Sigmoid colon (tissue), 6 donors: ENCODE measurements at regions not wholly inside any gene's neighbourhood (a gene's known extent, or its start where the extent isn't known, plus 50 kb on each side); places are given as distances from the start of the nearest gene placed in this dataset.

Experiments used
- DNase-seq: peaks from one replicate; pipeline ENCODE4 v3.0.0-alpha.2; 2019
- H3K27ac ChIP-seq, 4 donors: fragments of 200-600 bp; sonication (generic); one replicate each; pipeline ENCODE4 v1.5.1; 2016 to 2019; ENCODE audit warnings: mild to moderate bottlenecking in 1 of 4
- H3K27me3 ChIP-seq, 3 donors: fragments of 200-600 bp; sonication (generic); one replicate each; pipeline ENCODE4 v1.5.1; 2019; ENCODE audit warnings: mild to moderate bottlenecking in 1 of 3
- H3K36me3 ChIP-seq, 4 donors: fragments of 200-600 bp; sonication (generic); one replicate each; pipeline ENCODE4 v1.5.1; 2016 to 2019
- H3K4me1 ChIP-seq, 4 donors: fragments of 200-600 bp; sonication (generic); one replicate each; pipeline ENCODE4 v1.5.1; 2017 to 2019
- H3K4me3 ChIP-seq, 4 donors: fragments of 200-600 bp; sonication (generic); one replicate each; pipeline ENCODE4 v1.5.1; 2017 to 2019; ENCODE audit warnings: mild to moderate bottlenecking in 2 of 4, moderate library complexity in 1 of 4
- H3K9me3 ChIP-seq, 4 donors: fragments of 200-600 bp in 3 of 4; sonication (generic) in 3 of 4; one replicate each; pipeline versions ENCODE4 v1.5.1 to v1.6.1; 2013 to 2019
- CTCF ChIP-seq, 4 experiments: fragments of 450-650 bp in 3 of 4; fragments of 200-600 bp in 1 of 4; IDR thresholded peaks; one replicate each; pipeline ENCODE4 v1.5.1; 2016 to 2019; ENCODE audit warnings: antibody characterized with exemption in 4 of 4, mild to moderate bottlenecking in 3 of 4, moderate library complexity in 2 of 4
- EP300 ChIP-seq, 4 donors: sonication (generic); formaldehyde crosslinking; IDR thresholded peaks; one replicate each; pipeline ENCODE4 v1.6.1; 2017; ENCODE audit warnings: antibody characterized with exemption in 4 of 4
- POLR2A ChIP-seq, 2 donors: fragments of 450-650 bp; IDR thresholded peaks; one replicate each; pipeline ENCODE4 v1.6.1; 2016; ENCODE audit warnings: antibody characterized with exemption in 2 of 2, mild to moderate bottlenecking in 2 of 2, moderate library complexity in 2 of 2
- POLR2AphosphoS5 ChIP-seq, 4 donors: sonication (generic); formaldehyde crosslinking; IDR thresholded peaks; one replicate each; pipeline ENCODE4 v1.6.1; 2017; ENCODE audit warnings: antibody characterized with exemption in 4 of 4
- WGBS, 2 donors: extraction: QIAGEN DNeasy Blood & Tissue Kit; methylation state at CpG; one replicate each; pipeline ENCODE4 v1.1.7; 2013; 5-methylcytosine and 5-hydroxymethylcytosine counted together
- intact Hi-C: fragments of 100-400 bp; cut with DNase I; formaldehyde crosslinking; loops from one replicate; pipeline ENCODE4 v1.15.1; 2023
- donor health status: healthy with polysubstance abuse.
- donor health status: healthy.

- H3K27me3 ChIP-seq = no peaks in the 10 kb centered on the region
- no peak for TF ChIP-seq CTCF (IDR thresholded peaks at IDR 0.05)
- TF ChIP-seq POLR2A (IDR thresholded peaks at IDR 0.05) = no peak
- TF ChIP-seq EP300 (IDR thresholded peaks at IDR 0.05) = no peak
- no peak for TF ChIP-seq POLR2AphosphoS5 (IDR thresholded peaks at IDR 0.05)
- H3K27ac ChIP-seq = no peak overlapping the region
- intact Hi-C loops = no loop called here
- no peak for DNase-seq
- no peaks in the 10 kb centered on the region for H3K9me3 ChIP-seq
- no peak overlapping the region for H3K4me3 ChIP-seq
- whole genome bisulfite sequencing, 2 donors = 76 to 88% methylated on average over 4 of the region's 4 CpGs
- no peaks in the 10 kb centered on the region for H3K36me3 ChIP-seq
- no peaks in the 10 kb centered on the region for H3K4me1 ChIP-seq
Measured at GRCh38 chr21:22076471-22076870, 1078.3 kb downstream of the NCAM2 start.

GRCh38 chr21:22083899-22084298 lies 1085.7 kb downstream of the NCAM2 start:
- Histone ChIP-seq H3K36me3 (no peaks in the 10 kb centered on the region), H3K4me1 (no peaks in the 10 kb centered on the region), H3K27ac (no peak overlapping the region), H3K9me3 (no peaks in the 10 kb centered on the region), H3K4me3 (no peak overlapping the region), H3K27me3 (no peaks in the 10 kb centered on the region)
- WGBS, 2 donors = 73 to 90% methylated on average over 3 of the region's 3 CpGs
- intact Hi-C loops = no loop called here
- TF ChIP-seq CTCF (IDR thresholded peaks at IDR 0.05) (no peak), POLR2A (IDR thresholded peaks at IDR 0.05) (no peak)
- no peak for DNase-seq

GRCh38 chr21:22096314-22096713 lies 1098.1 kb downstream of the NCAM2 start:
- no peaks in the 10 kb centered on the region for H3K9me3 ChIP-seq
- H3K27me3 ChIP-seq = no peaks in the 10 kb centered on the region
- no peaks in the 10 kb centered on the region for H3K36me3 ChIP-seq
- 4 to 36% methylated on average over 1 of the region's 1 CpG for WGBS, 2 donors
- no peak overlapping the region for H3K27ac ChIP-seq
- no peak for DNase-seq
- no peak for TF ChIP-seq POLR2A (IDR thresholded peaks at IDR 0.05)
- TF ChIP-seq CTCF (IDR thresholded peaks at IDR 0.05) = no peak
- TF ChIP-seq POLR2AphosphoS5 (IDR thresholded peaks at IDR 0.05) = no peak
- TF ChIP-seq EP300 (IDR thresholded peaks at IDR 0.05) = no peak
- intact Hi-C loops = no loop called here
- no peak overlapping the region for H3K4me3 ChIP-seq
- no peaks in the 10 kb centered on the region for H3K4me1 ChIP-seq

GRCh38 chr21:22106720-22107410 lies 1108.7 kb downstream of the NCAM2 start:
- H3K9me3 ChIP-seq = no peaks in the 10 kb centered on the region
- no peak overlapping the region for H3K27ac ChIP-seq
- TF ChIP-seq POLR2AphosphoS5 (IDR thresholded peaks at IDR 0.05) = no peak
- no peak for TF ChIP-seq CTCF (IDR thresholded peaks at IDR 0.05)
- no peak for TF ChIP-seq POLR2A (IDR thresholded peaks at IDR 0.05)
- TF ChIP-seq EP300 (IDR thresholded peaks at IDR 0.05) = no peak
- H3K4me3 ChIP-seq = no peak overlapping the region
- no peaks in the 10 kb centered on the region for H3K4me1 ChIP-seq
- no peak for DNase-seq
- intact Hi-C loops = no loop called here
- WGBS, 2 donors = 76 to 88% methylated on average over 2 of the region's 2 CpGs
- no peaks in the 10 kb centered on the region for H3K36me3 ChIP-seq
- H3K27me3 ChIP-seq = no peaks in the 10 kb centered on the region

- TF ChIP-seq POLR2AphosphoS5 (IDR thresholded peaks at IDR 0.05) (no peak), EP300 (IDR thresholded peaks at IDR 0.05) (no peak), POLR2A (IDR thresholded peaks at IDR 0.05) (no peak), CTCF (IDR thresholded peaks at IDR 0.05) (no peak)
- H3K9me3 ChIP-seq = no peaks in the 10 kb centered on the region
- no peak overlapping the region for H3K4me3 ChIP-seq
- H3K36me3 ChIP-seq = no peaks in the 10 kb centered on the region
- H3K27ac ChIP-seq = no peak overlapping the region
- no peaks in the 10 kb centered on the region for H3K27me3 ChIP-seq
- intact Hi-C loops = no loop called here
- no peak for DNase-seq
- WGBS, 2 donors = 82 to 87% methylated on average over 2 of the region's 2 CpGs
- H3K4me1 ChIP-seq = no peaks in the 10 kb centered on the region
Measured at GRCh38 chr21:22115746-22116145, 1117.5 kb downstream of the NCAM2 start.
